GM10266 (cell line): ENCODE measurements at regions not wholly inside any gene's neighbourhood (a gene's known extent, or its start where the extent isn't known, plus 50 kb on each side); places are given as distances from the start of the nearest gene placed in this dataset.

Source experiments
- DNase-seq: peaks from one replicate; pipeline ENCODE4 v3.0.0; 2012; ENCODE audit errors: extremely low spot score
- TF ChIP-seq, protein P1 (sequence below): IDR thresholded peaks from 2 replicates; pipeline ENCODE4 v1.5.1; 2012; ENCODE audit warnings: mild to moderate bottlenecking, low read depth; ENCODE audit not compliant: control insufficient read depth, insufficient read depth; ENCODE audit errors: missing control alignments

DNA sequence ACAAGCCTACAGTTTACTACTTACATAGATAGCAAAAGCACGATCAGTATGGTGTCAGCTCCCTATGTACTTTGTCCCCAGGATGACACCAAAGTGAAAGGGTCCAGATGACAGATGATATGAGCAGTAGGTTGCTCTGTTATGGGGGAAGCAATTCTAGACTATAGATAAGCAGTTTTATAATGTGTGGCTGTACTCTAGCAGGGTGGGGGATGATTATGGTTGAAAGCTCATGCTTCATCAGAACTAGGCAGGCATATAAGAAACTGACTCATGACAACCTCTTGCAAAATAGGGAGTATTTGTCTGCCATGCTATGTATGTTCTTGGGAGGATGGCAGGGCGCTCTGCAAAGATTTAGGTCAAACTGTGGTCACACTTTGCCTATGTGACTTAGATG, 158.2 kb upstream of the ZBED5 start:
- TF ChIP-seq, protein P1, sequence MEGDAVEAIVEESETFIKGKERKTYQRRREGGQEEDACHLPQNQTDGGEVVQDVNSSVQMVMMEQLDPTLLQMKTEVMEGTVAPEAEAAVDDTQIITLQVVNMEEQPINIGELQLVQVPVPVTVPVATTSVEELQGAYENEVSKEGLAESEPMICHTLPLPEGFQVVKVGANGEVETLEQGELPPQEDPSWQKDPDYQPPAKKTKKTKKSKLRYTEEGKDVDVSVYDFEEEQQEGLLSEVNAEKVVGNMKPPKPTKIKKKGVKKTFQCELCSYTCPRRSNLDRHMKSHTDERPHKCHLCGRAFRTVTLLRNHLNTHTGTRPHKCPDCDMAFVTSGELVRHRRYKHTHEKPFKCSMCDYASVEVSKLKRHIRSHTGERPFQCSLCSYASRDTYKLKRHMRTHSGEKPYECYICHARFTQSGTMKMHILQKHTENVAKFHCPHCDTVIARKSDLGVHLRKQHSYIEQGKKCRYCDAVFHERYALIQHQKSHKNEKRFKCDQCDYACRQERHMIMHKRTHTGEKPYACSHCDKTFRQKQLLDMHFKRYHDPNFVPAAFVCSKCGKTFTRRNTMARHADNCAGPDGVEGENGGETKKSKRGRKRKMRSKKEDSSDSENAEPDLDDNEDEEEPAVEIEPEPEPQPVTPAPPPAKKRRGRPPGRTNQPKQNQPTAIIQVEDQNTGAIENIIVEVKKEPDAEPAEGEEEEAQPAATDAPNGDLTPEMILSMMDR = no peak
- DNase-seq = no peak

DNA sequence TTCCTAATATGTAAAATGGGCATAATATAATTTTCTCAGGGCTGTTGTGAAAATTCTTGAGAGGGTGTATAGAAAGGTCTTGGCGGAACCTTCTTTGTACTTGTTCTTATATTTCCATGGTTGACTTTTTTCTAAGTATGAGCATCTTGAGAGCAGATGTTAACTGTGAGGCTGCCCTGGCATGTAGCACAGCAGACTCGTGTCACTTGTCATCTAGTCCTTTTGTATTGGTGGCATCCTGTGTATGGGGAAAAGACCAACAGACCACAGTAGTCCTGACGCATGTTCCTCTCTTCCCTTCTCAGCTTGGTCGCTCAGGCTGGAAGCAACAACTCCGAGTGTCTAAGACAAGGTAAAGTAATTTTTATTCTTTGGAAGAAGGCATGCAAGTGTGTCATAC, 153.8 kb upstream of the ZBED5 start:
- DNase-seq = no peak
- TF ChIP-seq, protein P1 = no peak

DNA sequence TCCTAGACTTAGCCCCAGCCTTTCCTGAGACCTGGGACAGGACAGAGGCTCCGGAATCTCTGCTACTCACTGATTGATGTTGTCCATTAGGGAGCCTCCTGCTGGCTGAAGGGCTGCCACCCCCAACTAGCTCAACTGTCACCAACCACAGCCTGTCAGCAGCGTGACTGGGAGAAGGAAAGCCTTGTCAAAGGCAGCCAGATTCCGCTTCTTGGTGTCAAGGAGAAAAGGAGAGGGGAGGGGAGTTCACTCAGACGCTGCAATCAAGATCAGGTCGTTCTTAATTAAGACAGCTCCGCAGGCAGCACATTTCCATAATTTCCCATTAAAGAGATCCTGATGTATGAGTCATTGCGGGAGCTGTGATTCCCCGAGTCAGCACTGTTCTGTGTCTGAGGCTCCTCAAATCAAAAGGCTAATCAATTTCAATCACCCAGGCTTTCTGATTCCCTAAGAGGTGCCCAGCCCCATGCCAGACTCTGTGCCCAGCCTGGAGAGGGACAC, 152.8 kb upstream of the ZBED5 start:
- DNase-seq = no peak
- TF ChIP-seq, protein P1 = no peak

DNA sequence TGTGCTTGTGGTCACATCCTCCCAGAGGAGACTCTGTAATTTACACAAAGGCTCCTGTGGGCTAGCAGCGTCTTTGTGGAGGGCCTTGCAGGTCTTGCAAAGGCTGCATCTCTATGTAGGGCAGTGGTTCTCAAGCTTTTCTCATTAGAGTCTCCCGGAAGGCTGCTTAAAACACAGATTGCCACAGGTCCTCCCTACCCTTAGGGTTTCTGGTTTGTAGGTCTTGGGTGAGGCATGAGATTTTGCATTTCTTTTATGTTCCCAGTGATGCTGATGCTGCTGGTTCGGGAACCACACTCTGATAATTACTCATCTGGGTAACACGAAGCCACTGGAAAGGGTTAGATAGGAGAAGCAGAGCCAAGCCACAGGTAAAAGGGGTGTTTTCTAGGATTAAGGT, 151.3 kb upstream of the ZBED5 start:
- no peak for DNase-seq
- TF ChIP-seq, protein P1 = no peak

DNA sequence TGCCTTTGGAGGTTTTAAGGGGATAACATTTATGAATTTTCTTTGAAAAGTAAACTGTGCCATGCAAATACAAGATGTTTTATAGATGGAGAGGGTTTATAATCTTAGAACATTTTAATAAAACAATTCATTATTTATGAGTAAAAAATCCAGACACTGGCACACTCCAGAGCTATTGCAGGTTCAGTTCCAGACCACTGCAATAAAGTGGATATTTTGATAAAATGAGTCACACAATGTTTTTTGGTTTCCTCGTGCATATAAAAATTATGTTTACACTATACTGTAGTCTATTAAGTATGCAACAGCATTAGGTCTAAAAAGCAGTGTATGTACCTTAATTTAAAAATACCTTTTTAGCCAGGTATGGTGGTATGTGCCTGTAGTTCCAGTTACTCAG, 146.2 kb upstream of the ZBED5 start:
- TF ChIP-seq, protein P1 = no peak
- no peak for DNase-seq

DNA sequence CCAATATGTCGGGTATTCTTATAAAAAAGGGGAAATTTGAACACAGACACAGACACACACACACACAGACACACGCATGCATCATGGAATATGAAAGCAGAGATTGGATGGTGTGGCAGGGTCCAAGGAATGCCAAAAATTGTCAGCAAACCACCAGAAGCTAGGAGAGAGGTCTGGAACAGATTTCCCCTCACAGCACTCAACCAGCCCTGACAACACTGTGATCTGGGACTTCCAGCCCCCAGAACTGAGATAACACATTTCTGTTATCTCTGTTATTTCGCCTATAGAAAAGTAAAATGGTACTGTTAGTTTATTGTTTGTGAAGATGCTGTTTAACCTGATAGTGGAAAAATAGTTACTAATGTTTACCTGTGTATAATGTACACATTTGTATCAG, 145.4 kb upstream of the ZBED5 start:
- DNase-seq = no peak
- TF ChIP-seq, protein P1 = no peak

DNA sequence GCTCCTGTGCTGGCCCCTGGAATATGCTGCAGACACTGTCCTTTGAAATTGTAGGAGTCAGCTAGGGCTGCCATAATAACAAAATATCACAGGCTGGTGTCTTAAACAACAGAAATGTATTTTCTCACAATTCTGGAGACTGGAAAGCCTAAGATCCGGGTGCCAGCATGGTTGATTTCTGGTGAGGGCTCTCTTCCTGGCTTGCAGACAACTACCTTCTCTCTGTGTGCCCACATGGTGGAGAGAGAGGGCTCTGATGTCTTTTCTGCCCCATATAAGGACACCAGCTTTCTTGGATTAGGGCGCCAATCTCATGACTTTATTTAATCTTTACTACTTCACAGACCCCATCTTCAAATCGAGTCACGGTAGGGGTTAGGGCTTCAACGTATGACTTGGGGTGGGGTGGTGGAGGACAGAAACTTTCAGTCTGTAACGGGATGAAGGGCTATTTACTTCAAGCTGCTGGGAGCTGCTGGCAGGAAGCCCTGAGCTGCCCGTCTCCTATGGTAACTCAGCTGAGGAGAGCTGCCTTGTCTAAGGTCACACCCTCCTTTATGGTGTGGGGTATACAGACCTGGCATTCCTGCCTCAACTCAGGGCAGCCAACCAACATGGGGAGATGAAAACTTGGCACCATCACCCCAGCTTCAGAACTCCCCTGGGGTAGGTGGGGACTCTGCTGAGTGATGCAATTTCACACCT, 142.9 kb upstream of the ZBED5 start:
- TF ChIP-seq, protein P1 = no peak
- no peak for DNase-seq
